ENCODE measurements at regions not wholly inside any gene's neighbourhood (a gene's known extent, or its start where the extent isn't known, plus 50 kb on each side); places are given as distances from the start of the nearest gene placed in this dataset.

GRCh38 chr2:164439885-164440284 is 181.4 kb downstream of the GRB14 start:
- Histone ChIP-seq H3K4ac (ENCODE audit: low read depth, low read length) (no peak overlapping the region), H4K8ac (ENCODE audit: low read depth, low read length) (no peak overlapping the region), H3K9ac (ENCODE audit: low read length) (no peak overlapping the region), H2BK120ac (ENCODE audit: low read depth, low read length) (no peak overlapping the region), H3K79me2 (ENCODE audit: control insufficient read depth, insufficient read depth, low read length) (no peaks in the 10 kb centered on the region), H3K27ac (ENCODE audit: low read depth, low read length) (no peak overlapping the region), H3K4me3 (ENCODE audit: low read length) (no peak overlapping the region), H3K4me1 (ENCODE audit: control insufficient read depth, low read depth, low read length) (no peaks in the 10 kb centered on the region), H2AK5ac (ENCODE audit: low read length) (no peak overlapping the region), H3K36me3 (ENCODE audit: control insufficient read depth, insufficient read depth, low read length) (no peaks in the 10 kb centered on the region), H3K79me1 (ENCODE audit: low read length) (no peaks in the 10 kb centered on the region), H3K4me2 (ENCODE audit: low read length) (no peak overlapping the region), H3K27me3 (ENCODE audit: insufficient read depth, low read length, poor library complexity) (no peaks in the 10 kb centered on the region), H3K23ac (ENCODE audit: low read length) (no peak overlapping the region), H3K18ac (ENCODE audit: low read length) (no peak overlapping the region), H4K5ac (ENCODE audit: low read length) (no peak overlapping the region), H2BK15ac (replicated peaks; ENCODE audit: low read depth) (no peak overlapping the region), H3K56ac (ENCODE audit: low read length) (no peak overlapping the region), H2BK5ac (ENCODE audit: low read length) (no peak overlapping the region)
- no CpG with 5 or more reads among the region's 3 CpGs for WGBS (ENCODE audit: extremely low coverage, insufficient coverage, low lambda C conversion rate)
- no peak for DNase-seq

- Histone ChIP-seq H3K27me3 (ENCODE audit: insufficient read depth, low read length, poor library complexity) (no peaks in the 10 kb centered on the region), H2BK5ac (ENCODE audit: low read length) (no peak overlapping the region), H3K27ac (ENCODE audit: low read depth, low read length) (no peak overlapping the region), H3K79me1 (ENCODE audit: low read length) (no peaks in the 10 kb centered on the region), H3K4me3 (ENCODE audit: low read length) (no peak overlapping the region), H3K56ac (ENCODE audit: low read length) (no peak overlapping the region), H3K4ac (ENCODE audit: low read depth, low read length) (no peak overlapping the region), H2BK120ac (ENCODE audit: low read depth, low read length) (no peak overlapping the region), H3K4me2 (ENCODE audit: low read length) (no peak overlapping the region), H4K5ac (ENCODE audit: low read length) (no peak overlapping the region), H3K23ac (ENCODE audit: low read length) (no peak overlapping the region), H3K9ac (ENCODE audit: low read length) (no peak overlapping the region), H3K36me3 (ENCODE audit: control insufficient read depth, insufficient read depth, low read length) (no peaks in the 10 kb centered on the region), H4K8ac (ENCODE audit: low read depth, low read length) (no peak overlapping the region), H3K4me1 (ENCODE audit: control insufficient read depth, low read depth, low read length) (no peaks in the 10 kb centered on the region), H3K79me2 (ENCODE audit: control insufficient read depth, insufficient read depth, low read length) (no peaks in the 10 kb centered on the region), H3K18ac (ENCODE audit: low read length) (no peak overlapping the region), H2AK5ac (ENCODE audit: low read length) (no peak overlapping the region), H2BK15ac (replicated peaks; ENCODE audit: low read depth) (no peak overlapping the region)
- no peak for DNase-seq
Measured at GRCh38 chr2:164439235-164439634, 182.0 kb downstream of the GRB14 start.

- no peak overlapping the region for H4K5ac ChIP-seq (ENCODE audit: low read length)
- H2AK5ac ChIP-seq (ENCODE audit: low read length): no peak overlapping the region
- DNase-seq: peak; percentile 64
- H3K23ac ChIP-seq (ENCODE audit: low read length): no peak overlapping the region
- H3K27ac ChIP-seq (ENCODE audit: low read depth, low read length): no peak overlapping the region
- no peak overlapping the region for H2BK5ac ChIP-seq (ENCODE audit: low read length)
- no peak overlapping the region for H3K4me3 ChIP-seq (ENCODE audit: low read length)
- H3K79me2 ChIP-seq (ENCODE audit: control insufficient read depth, insufficient read depth, low read length): no peaks in the 10 kb centered on the region
- no peaks in the 10 kb centered on the region for H3K4me1 ChIP-seq (ENCODE audit: control insufficient read depth, low read depth, low read length)
- no peak overlapping the region for H3K56ac ChIP-seq (ENCODE audit: low read length)
- no peak overlapping the region for H3K4ac ChIP-seq (ENCODE audit: low read depth, low read length)
- H3K27me3 ChIP-seq (ENCODE audit: insufficient read depth, low read length, poor library complexity): no peaks in the 10 kb centered on the region
- no peak overlapping the region for H3K18ac ChIP-seq (ENCODE audit: low read length)
- H3K36me3 ChIP-seq (ENCODE audit: control insufficient read depth, insufficient read depth, low read length): no peaks in the 10 kb centered on the region
- H2BK120ac ChIP-seq (ENCODE audit: low read depth, low read length): no peak overlapping the region
- no peak overlapping the region for H3K4me2 ChIP-seq (ENCODE audit: low read length)
- H3K9ac ChIP-seq (ENCODE audit: low read length): no peak overlapping the region
- no peak overlapping the region for H2BK15ac ChIP-seq (replicated peaks; ENCODE audit: low read depth)
- H3K79me1 ChIP-seq (ENCODE audit: low read length): no peaks in the 10 kb centered on the region
- H4K8ac ChIP-seq (ENCODE audit: low read depth, low read length): no peak overlapping the region
Measured at GRCh38 chr2:164438490-164439205, 182.6 kb downstream of the GRB14 start.

- Histone ChIP-seq H3K4me3 (ENCODE audit: low read length) (no peak overlapping the region), H4K5ac (ENCODE audit: low read length) (no peak overlapping the region), H4K8ac (ENCODE audit: low read depth, low read length) (no peak overlapping the region), H3K23ac (ENCODE audit: low read length) (no peak overlapping the region), H2AK5ac (ENCODE audit: low read length) (no peak overlapping the region), H3K4me2 (ENCODE audit: low read length) (no peak overlapping the region), H2BK120ac (ENCODE audit: low read depth, low read length) (no peak overlapping the region), H3K4ac (ENCODE audit: low read depth, low read length) (no peak overlapping the region), H3K27ac (ENCODE audit: low read depth, low read length) (no peak overlapping the region), H3K56ac (ENCODE audit: low read length) (no peak overlapping the region), H2BK15ac (replicated peaks; ENCODE audit: low read depth) (no peak overlapping the region), H3K36me3 (ENCODE audit: control insufficient read depth, insufficient read depth, low read length) (no peaks in the 10 kb centered on the region), H2BK5ac (ENCODE audit: low read length) (no peak overlapping the region), H3K79me2 (ENCODE audit: control insufficient read depth, insufficient read depth, low read length) (no peaks in the 10 kb centered on the region), H3K18ac (ENCODE audit: low read length) (no peak overlapping the region), H3K27me3 (ENCODE audit: insufficient read depth, low read length, poor library complexity) (no peaks in the 10 kb centered on the region), H3K4me1 (ENCODE audit: control insufficient read depth, low read depth, low read length) (no peaks in the 10 kb centered on the region), H3K79me1 (ENCODE audit: low read length) (no peaks in the 10 kb centered on the region), H3K9ac (ENCODE audit: low read length) (no peak overlapping the region)
- WGBS (ENCODE audit: extremely low coverage, insufficient coverage, low lambda C conversion rate): no CpG with 5 or more reads among the region's 3 CpGs
- peak; percentile 10 for DNase-seq
Measured at GRCh38 chr2:164436131-164436530, 185.2 kb downstream of the GRB14 start.

GRCh38 chr2:164430166-164430783 is 191.0 kb downstream of the GRB14 start:
- DNase-seq: peak; percentile 52
- Histone ChIP-seq H3K56ac (ENCODE audit: low read length) (no peak overlapping the region), H3K9ac (ENCODE audit: low read length) (no peak overlapping the region), H4K5ac (ENCODE audit: low read length) (no peak overlapping the region), H3K27me3 (ENCODE audit: insufficient read depth, low read length, poor library complexity) (no peaks in the 10 kb centered on the region), H3K4me1 (ENCODE audit: control insufficient read depth, low read depth, low read length) (no peaks in the 10 kb centered on the region), H3K4ac (ENCODE audit: low read depth, low read length) (no peak overlapping the region), H4K8ac (ENCODE audit: low read depth, low read length) (no peak overlapping the region), H3K27ac (ENCODE audit: low read depth, low read length) (no peak overlapping the region), H2AK5ac (ENCODE audit: low read length) (no peak overlapping the region), H3K23ac (ENCODE audit: low read length) (no peak overlapping the region), H3K79me1 (ENCODE audit: low read length) (no peaks in the 10 kb centered on the region), H2BK120ac (ENCODE audit: low read depth, low read length) (no peak overlapping the region), H3K36me3 (ENCODE audit: control insufficient read depth, insufficient read depth, low read length) (no peaks in the 10 kb centered on the region), H3K18ac (ENCODE audit: low read length) (no peak overlapping the region), H2BK5ac (ENCODE audit: low read length) (no peak overlapping the region), H2BK15ac (replicated peaks; ENCODE audit: low read depth) (no peak overlapping the region), H3K79me2 (ENCODE audit: control insufficient read depth, insufficient read depth, low read length) (no peaks in the 10 kb centered on the region), H3K4me2 (ENCODE audit: low read length) (no peak overlapping the region), H3K4me3 (ENCODE audit: low read length) (no peak overlapping the region)
- WGBS (ENCODE audit: extremely low coverage, insufficient coverage, low lambda C conversion rate): no CpG with 5 or more reads among the region's 3 CpGs

GRCh38 chr2:164429354-164429753 is 191.9 kb downstream of the GRB14 start:
- Histone ChIP-seq H3K27me3 (ENCODE audit: insufficient read depth, low read length, poor library complexity) (no peaks in the 10 kb centered on the region), H4K8ac (ENCODE audit: low read depth, low read length) (no peak overlapping the region), H3K18ac (ENCODE audit: low read length) (no peak overlapping the region), H2BK15ac (replicated peaks; ENCODE audit: low read depth) (no peak overlapping the region), H3K4ac (ENCODE audit: low read depth, low read length) (no peak overlapping the region), H3K36me3 (ENCODE audit: control insufficient read depth, insufficient read depth, low read length) (no peaks in the 10 kb centered on the region), H3K79me1 (ENCODE audit: low read length) (no peaks in the 10 kb centered on the region), H3K4me1 (ENCODE audit: control insufficient read depth, low read depth, low read length) (no peaks in the 10 kb centered on the region), H2BK120ac (ENCODE audit: low read depth, low read length) (no peak overlapping the region), H3K4me3 (ENCODE audit: low read length) (no peak overlapping the region), H3K23ac (ENCODE audit: low read length) (no peak overlapping the region), H2AK5ac (ENCODE audit: low read length) (no peak overlapping the region), H3K9ac (ENCODE audit: low read length) (no peak overlapping the region), H3K56ac (ENCODE audit: low read length) (no peak overlapping the region), H4K5ac (ENCODE audit: low read length) (no peak overlapping the region), H3K27ac (ENCODE audit: low read depth, low read length) (no peak overlapping the region), H3K4me2 (ENCODE audit: low read length) (no peak overlapping the region), H2BK5ac (ENCODE audit: low read length) (no peak overlapping the region), H3K79me2 (ENCODE audit: control insufficient read depth, insufficient read depth, low read length) (no peaks in the 10 kb centered on the region)
- DNase-seq: no peak
- no CpG with 5 or more reads among the region's 2 CpGs for WGBS (ENCODE audit: extremely low coverage, insufficient coverage, low lambda C conversion rate)

Measured in mesendoderm (in vitro differentiated cells).